SK-N-SH (cell line): ENCODE measurements at regions not wholly inside any gene's neighbourhood (a gene's known extent, or its start where the extent isn't known, plus 50 kb on each side); places are given as distances from the start of the nearest gene placed in this dataset.

Experiments
- CTCF ChIA-PET: fragments of 300-600, 350-600 bp; formaldehyde crosslinking; extraction: SDS; loops from one replicate; lab custom pipeline; 2021; lab: Yijun Ruan, JAX
- POLR2A ChIA-PET: fragments of 350-600 bp; sonication (Branson Sonifier 250); formaldehyde crosslinking; extraction: SDS; loops from one replicate; lab custom pipeline; 2020; ENCODE audit warnings: antibody characterized with exemption, inconsistent platforms; lab: Yijun Ruan, JAX
- DNase-seq: peaks from one replicate; pipeline ENCODE4 v3.0.0; 2012
- H2AFZ ChIP-seq: fragments of 200-600 bp; sonication (generic); 2 replicates; pipeline ENCODE4 v1.8.1; 2016; ENCODE audit warnings: antibody characterized with exemption, mild to moderate bottlenecking, low read depth
- H3F3A ChIP-seq: fragments of 200-600 bp; sonication (generic); replicated peaks from 2 replicates; pipeline ENCODE3; 2016; ENCODE audit warnings: antibody characterized with exemption, mild to moderate bottlenecking; ENCODE audit not compliant: insufficient read depth
- H3K27ac ChIP-seq, 2 experiments: fragments of 200-500 bp in 1 of 2; fragments of 200-600 bp in 1 of 2; sonication (Bioruptor generic) in 1 of 2; sonication (generic), shearing (Covaris generic) in 1 of 2; 2 replicates each; pipeline versions ENCODE4 v1.5.1 to v1.6.1; 2014 to 2016; ENCODE audit warnings: low read depth in 2 of 2, inconsistent platforms in 1 of 2, low read length in 1 of 2, mild to moderate bottlenecking in 1 of 2, mixed read lengths in 1 of 2
- H3K27me3 ChIP-seq: fragments of 200-600 bp; sonication (generic), shearing (Covaris generic); 2 replicates; pipeline ENCODE4 v1.6.1; 2016; ENCODE audit warnings: mixed run types; ENCODE audit not compliant: insufficient read depth
- H3K36me3 ChIP-seq, 2 experiments: fragments of 200-500 bp in 1 of 2; fragments of 200-600 bp in 1 of 2; sonication (Bioruptor generic) in 1 of 2; sonication (generic) in 1 of 2; replicated peaks in 1 of 2; 2 replicates each; pipeline versions ENCODE3 to v1.5.1; 2014 to 2016; ENCODE audit warnings: low read length in 1 of 2, mild to moderate bottlenecking in 1 of 2; ENCODE audit not compliant: insufficient read depth in 2 of 2, control insufficient read depth in 1 of 2
- H3K4me1 ChIP-seq, 2 experiments: fragments of 200-500 bp in 1 of 2; fragments of 200-600 bp in 1 of 2; sonication (Bioruptor generic) in 1 of 2; sonication (generic), shearing (Covaris generic) in 1 of 2; 2 replicates each; pipeline versions ENCODE4 v1.5.1 to v1.6.1; 2014 to 2016; ENCODE audit warnings: low read depth in 1 of 2, low read length in 1 of 2, mixed run types in 1 of 2; ENCODE audit not compliant: insufficient read depth in 2 of 2, control insufficient read depth in 1 of 2
- H3K4me2 ChIP-seq: fragments of 200-600 bp; sonication (generic), shearing (Covaris generic); 2 replicates; pipeline ENCODE4 v1.6.1; 2017; ENCODE audit warnings: mixed run types
- H3K4me3 ChIP-seq, 2 experiments: fragments of 200-500 bp in 1 of 2; fragments of 200-600 bp in 1 of 2; sonication (Bioruptor generic) in 1 of 2; sonication (generic), shearing (Covaris generic) in 1 of 2; 2 replicates each; pipeline versions ENCODE4 v1.5.1 to v1.8.1; 2014 to 2016; ENCODE audit warnings: low read depth in 2 of 2, inconsistent platforms in 1 of 2, low read length in 1 of 2, mild to moderate bottlenecking in 1 of 2, mixed read lengths in 1 of 2, moderate library complexity in 1 of 2
- H3K79me2 ChIP-seq: fragments of 200-600 bp; sonication (generic); 2 replicates; pipeline ENCODE4 v1.8.1; 2017; ENCODE audit warnings: mild to moderate bottlenecking; ENCODE audit not compliant: insufficient read depth
- H3K9ac ChIP-seq: fragments of 200-600 bp; sonication (generic); 2 replicates; pipeline ENCODE4 v1.6.1; 2017; ENCODE audit warnings: mixed run types
- H3K9me2 ChIP-seq: fragments of 200-600 bp; sonication (generic); 2 replicates; pipeline ENCODE4 v1.6.1; 2017; ENCODE audit warnings: mixed run types
- H3K9me3 ChIP-seq: fragments of 200-600 bp; sonication (generic); 2 replicates; pipeline ENCODE4 v1.6.1; 2017; ENCODE audit warnings: mixed run types, mild to moderate bottlenecking, moderate library complexity
- H4K20me1 ChIP-seq: fragments of 200-600 bp; sonication (generic); 2 replicates; pipeline ENCODE4 v1.6.1; 2017; ENCODE audit warnings: mild to moderate bottlenecking, mixed run types; ENCODE audit not compliant: insufficient read depth
- CHD2 ChIP-seq: fragments of 150-350 bp; IDR thresholded peaks from 2 replicates; pipeline ENCODE4 v1.6.1; 2018; ENCODE audit warnings: low read length; ENCODE audit not compliant: partially characterized antibody
- ELF1 ChIP-seq: IDR thresholded peaks from 2 replicates; pipeline ENCODE4 v1.4.0; 2012
- EP300 ChIP-seq, 2 experiments: IDR thresholded peaks; 2 replicates each; pipeline versions ENCODE4 v1.4.0 to v1.6.1; 2012; ENCODE audit warnings: borderline replicate concordance in 1 of 2, low read depth in 1 of 2, low read length in 1 of 2
- EZH2phosphoT487 ChIP-seq: fragments of 200-600 bp; sonication (generic); IDR thresholded peaks from 2 replicates; pipeline ENCODE4 v1.6.1; 2017; ENCODE audit warnings: low read depth, mixed run types, mild to moderate bottlenecking, antibody characterized with exemption, moderate library complexity, borderline replicate concordance
- FOSL2 ChIP-seq: IDR thresholded peaks from 2 replicates; pipeline ENCODE4 v1.4.0; 2012; ENCODE audit warnings: low read depth, mild to moderate bottlenecking, moderate library complexity, borderline replicate concordance
- FOXJ3 ChIP-seq: sonication (generic); formaldehyde crosslinking; IDR thresholded peaks from 2 replicates; pipeline ENCODE4 v1.5.1; 2020; ENCODE audit warnings: mild to moderate bottlenecking, missing genetic modification reagents
- IRF3 ChIP-seq: fragments of 150-350 bp; IDR thresholded peaks from 2 replicates; pipeline ENCODE4 v1.6.1; 2016; ENCODE audit warnings: mild to moderate bottlenecking, low read depth, low read length
- RAD21 ChIP-seq: IDR thresholded peaks from 2 replicates; pipeline ENCODE4 v1.6.1; 2012; ENCODE audit warnings: mild to moderate bottlenecking, low read length
- REST ChIP-seq: IDR thresholded peaks from 2 replicates; pipeline ENCODE4 v1.6.1; 2012; ENCODE audit warnings: mild to moderate bottlenecking, low read depth, low read length, moderate library complexity
- RFX5 ChIP-seq: IDR thresholded peaks from 2 replicates; pipeline ENCODE4 v1.6.1; 2012; ENCODE audit warnings: mild to moderate bottlenecking, improper control_type of control experiment, low read length
- SMC3 ChIP-seq: IDR thresholded peaks from 2 replicates; pipeline ENCODE4 v1.6.1; 2012; ENCODE audit warnings: low read depth, low read length, improper control_type of control experiment
- TCF12 ChIP-seq: IDR thresholded peaks from 2 replicates; pipeline ENCODE4 v1.4.0; 2012
- USF1 ChIP-seq: IDR thresholded peaks from 2 replicates; pipeline ENCODE4 v1.4.0; 2012; ENCODE audit warnings: low read depth, borderline replicate concordance
- ZBTB33 ChIP-seq: IDR thresholded peaks from 2 replicates; pipeline ENCODE4 v1.4.0; 2012; ENCODE audit warnings: low read depth, borderline replicate concordance
- WGBS: methylation state at CpG from one replicate; pipeline ENCODE4 v1.1.6; 2017; ENCODE audit warnings: low lambda C conversion rate; 5-methylcytosine and 5-hydroxymethylcytosine counted together

- Histone ChIP-seq H3K27me3 (no peaks in the 10 kb centered on the region), H3F3A (no peaks in the 10 kb centered on the region), H3K4me3 (no peak overlapping the region), H3K79me2 (no peaks in the 10 kb centered on the region), H2AFZ (no peak overlapping the region), H3K9ac (no peak overlapping the region), H3K27ac (no peak overlapping the region), H3K9me2 (no peaks in the 10 kb centered on the region), H4K20me1 (no peaks in the 10 kb centered on the region), H3K4me2 (no peak overlapping the region), H3K36me3 (no peaks in the 10 kb centered on the region), H3K9me3 (no peaks in the 10 kb centered on the region), H3K4me1 (peaks cover 0 to 2% of the 10 kb centered on the region in 2 experiments; a peak in 1 of 4 replicates)
- POLR2A ChIA-PET: no interaction called here
- 43% methylated on average over 3 of the region's 4 CpGs for WGBS
- TF ChIP-seq ELF1: no peak
- no peak for TF ChIP-seq EP300 (IDR thresholded peaks at IDR 0.05; ENCODE audit: borderline replicate concordance in 1 of 2, low read depth in 1 of 2, low read length in 1 of 2)
- no peak for TF ChIP-seq SMC3
- no peak for DNase-seq
- CTCF ChIA-PET: no interaction called here
Observed at GRCh38 chr10:54909165-54909564, 108.1 kb upstream of the PCDH15 start.

GRCh38 chr10:54908019-54908418 lies 107.0 kb upstream of the PCDH15 start:
- H3F3A ChIP-seq: no peaks in the 10 kb centered on the region
- H3K9me2 ChIP-seq: no peaks in the 10 kb centered on the region
- DNase-seq: no peak
- CTCF ChIA-PET: interaction anchor here (0.7 kb wide), 1 partner anchor 1131 kb away, joined by 3 read pairs; no protein-coding TSS in a partner anchor
- no peak for TF ChIP-seq RFX5
- no peak for TF ChIP-seq RAD21
- no peak for TF ChIP-seq TCF12
- TF ChIP-seq CHD2: no peak
- no peak for TF ChIP-seq ZBTB33
- TF ChIP-seq EZH2phosphoT487: no peak
- TF ChIP-seq USF1: no peak
- TF ChIP-seq FOXJ3: no peak
- no peak for TF ChIP-seq REST
- no peak for TF ChIP-seq IRF3
- no peak for TF ChIP-seq FOSL2
- no peak for TF ChIP-seq ELF1
- no peak for TF ChIP-seq EP300 (IDR thresholded peaks at IDR 0.05; ENCODE audit: borderline replicate concordance in 1 of 2, low read depth in 1 of 2, low read length in 1 of 2)
- no peaks in the 10 kb centered on the region for H3K9me3 ChIP-seq
- POLR2A ChIA-PET: no interaction called here
- no peak overlapping the region for H2AFZ ChIP-seq
- no peaks in the 10 kb centered on the region for H3K27me3 ChIP-seq
- no peaks in the 10 kb centered on the region for H3K36me3 ChIP-seq
- peaks cover 0 to 2% of the 10 kb centered on the region in 2 experiments; a peak in 1 of 4 replicates for H3K4me1 ChIP-seq
- H3K27ac ChIP-seq: no peak overlapping the region
- no peak overlapping the region for H3K4me3 ChIP-seq
- H3K79me2 ChIP-seq: no peaks in the 10 kb centered on the region
- H4K20me1 ChIP-seq: no peaks in the 10 kb centered on the region
- WGBS: 27% methylated on average over 2 of the region's 3 CpGs
- no peak overlapping the region for H3K9ac ChIP-seq
- no peak overlapping the region for H3K4me2 ChIP-seq
